GM13977 (cell line): ENCODE measurements at regions not wholly inside any gene's neighbourhood (a gene's known extent, or its start where the extent isn't known, plus 50 kb on each side); places are given as distances from the start of the nearest gene placed in this dataset.
A peak's percentile ranks its signal among the peaks of the same experiment; 100 is the strongest.

Experiments
- DNase-seq: peaks from one replicate; pipeline ENCODE4 v3.0.0; 2012; ENCODE audit warnings: low spot score
- in situ Hi-C: fragments of 300-500 bp; cut with MboI; formaldehyde crosslinking; loops from one replicate; pipeline ENCODE4 v1.12.0; 2022; ENCODE audit warnings: low sequenced_read_pairs, low pct_unique_long_range_greater_than_20kb, mixed read lengths, inconsistent platforms; ENCODE audit not compliant: unreplicated experiment
- TF ChIP-seq, protein P1 (sequence below): IDR thresholded peaks from 2 replicates; pipeline ENCODE4 v1.5.1; 2012; ENCODE audit warnings: mild to moderate bottlenecking, control low read depth; ENCODE audit not compliant: insufficient read depth; ENCODE audit errors: extremely low read depth, missing control alignments

GRCh38 chr10:111993321-111993720, 190.2 kb downstream of the GPAM start:
- TF ChIP-seq, protein P1, sequence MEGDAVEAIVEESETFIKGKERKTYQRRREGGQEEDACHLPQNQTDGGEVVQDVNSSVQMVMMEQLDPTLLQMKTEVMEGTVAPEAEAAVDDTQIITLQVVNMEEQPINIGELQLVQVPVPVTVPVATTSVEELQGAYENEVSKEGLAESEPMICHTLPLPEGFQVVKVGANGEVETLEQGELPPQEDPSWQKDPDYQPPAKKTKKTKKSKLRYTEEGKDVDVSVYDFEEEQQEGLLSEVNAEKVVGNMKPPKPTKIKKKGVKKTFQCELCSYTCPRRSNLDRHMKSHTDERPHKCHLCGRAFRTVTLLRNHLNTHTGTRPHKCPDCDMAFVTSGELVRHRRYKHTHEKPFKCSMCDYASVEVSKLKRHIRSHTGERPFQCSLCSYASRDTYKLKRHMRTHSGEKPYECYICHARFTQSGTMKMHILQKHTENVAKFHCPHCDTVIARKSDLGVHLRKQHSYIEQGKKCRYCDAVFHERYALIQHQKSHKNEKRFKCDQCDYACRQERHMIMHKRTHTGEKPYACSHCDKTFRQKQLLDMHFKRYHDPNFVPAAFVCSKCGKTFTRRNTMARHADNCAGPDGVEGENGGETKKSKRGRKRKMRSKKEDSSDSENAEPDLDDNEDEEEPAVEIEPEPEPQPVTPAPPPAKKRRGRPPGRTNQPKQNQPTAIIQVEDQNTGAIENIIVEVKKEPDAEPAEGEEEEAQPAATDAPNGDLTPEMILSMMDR, result no peak
- DNase-seq, result no peak
- in situ Hi-C loops, result no loop called here

GRCh38 chr10:111993872-111994426, 189.6 kb downstream of the GPAM start:
- no peak for DNase-seq
- in situ Hi-C loops, result no loop called here
- TF ChIP-seq, protein P1, result no peak

GRCh38 chr10:111996103-111996502, 187.5 kb downstream of the GPAM start:
- in situ Hi-C loops, result no loop called here
- DNase-seq, result peak; percentile 23
- TF ChIP-seq, protein P1, result no peak

DNA sequence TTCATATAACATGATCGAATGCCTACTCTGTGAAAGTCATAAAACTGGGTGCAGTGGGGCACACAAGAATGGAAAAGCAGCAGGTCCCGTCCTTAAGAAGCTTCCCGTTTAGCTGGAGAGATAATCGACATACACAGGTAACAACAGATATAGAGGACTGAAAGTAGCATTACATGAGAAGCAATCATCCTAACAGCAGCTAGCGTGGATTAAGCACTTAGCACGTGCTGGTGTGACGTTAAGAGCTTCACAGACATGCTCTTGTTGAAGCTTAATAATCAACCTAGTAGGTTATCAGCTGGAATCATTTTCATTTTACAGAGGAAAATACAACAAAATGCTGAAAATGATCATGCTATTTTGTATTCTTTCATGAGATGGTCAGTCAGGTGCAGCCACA, 184.8 kb downstream of the GPAM start:
- in situ Hi-C loops, result no loop called here
- TF ChIP-seq, protein P1, result no peak
- DNase-seq, result no peak

GRCh38 chr10:111999205-111999914, 184.2 kb downstream of the GPAM start:
- no peak for DNase-seq
- TF ChIP-seq, protein P1, result no peak

GRCh38 chr10:111999915-112000302, 183.7 kb downstream of the GPAM start:
- DNase-seq, result no peak
- TF ChIP-seq, protein P1, result no peak
- in situ Hi-C loops, result no loop called here

More at GRCh38 chr10:111999205-111999914, 184.2 kb downstream of the GPAM start:
- in situ Hi-C loops, result no loop called here
